ENCODE measurements at regions not wholly inside any gene's neighbourhood (a gene's known extent, or its start where the extent isn't known, plus 50 kb on each side); places are given as distances from the start of the nearest gene placed in this dataset.

- H3K9ac ChIP-seq (ENCODE audit: control insufficient read depth, insufficient read depth, low read length) = no peak overlapping the region
- no peaks in the 10 kb centered on the region for H3K27me3 ChIP-seq (replicated peaks in 1 of 2; ENCODE audit: control insufficient read depth in 2 of 2, insufficient read depth in 2 of 2, low read length in 1 of 2)
- DNase-seq (ENCODE audit: low read depth, low spot score) (no peak), ATAC-seq (no peak), FAIRE-seq (no peak)
- POLR2A ChIA-PET = no interaction called here
- H3K9me3 ChIP-seq (replicated peaks; ENCODE audit: control insufficient read depth, insufficient read depth, low read length) = no peaks in the 10 kb centered on the region
- H3K27ac ChIP-seq (ENCODE audit: control insufficient read depth, insufficient read depth) = no peak overlapping the region
- TF ChIP-seq RBBP5 (conservative IDR thresholded peaks at IDR 0.05) (no peak), E2F4 (IDR thresholded peaks at IDR 0.05; ENCODE audit: low read depth, low read length) (no peak), CBFB (IDR thresholded peaks at IDR 0.05; ENCODE audit: low read depth) (no peak), SMAD5 (IDR thresholded peaks at IDR 0.05; ENCODE audit: low read depth) (no peak), RAD21 (IDR thresholded peaks at IDR 0.05; ENCODE audit: insufficient read depth, low read depth, low read length) (no peak), RELB (IDR thresholded peaks at IDR 0.05; ENCODE audit: low read depth) (no peak), SREBF2 (IDR thresholded peaks at IDR 0.05; ENCODE audit: low read length) (no peak), ZBED1 (IDR thresholded peaks at IDR 0.05; ENCODE audit: borderline replicate concordance) (no peak)
- H4K20me1 ChIP-seq (ENCODE audit: control insufficient read depth, insufficient read depth) = no peaks in the 10 kb centered on the region
- in situ Hi-C loops (cut with MboI) (no loop called here), intact Hi-C loops (cut with micrococcal nuclease; ENCODE audit: unreplicated experiment) (no loop called here)
- RAD21 ChIA-PET (ENCODE audit: unreplicated experiment) = interaction anchor here (0.6 to 1.2 kb wide), 2 partner anchors 16 to 42 kb away, joined by 3 to 5 read pairs; no protein-coding TSS in a partner anchor
- no peaks in the 10 kb centered on the region for H3K36me3 ChIP-seq (ENCODE audit: control insufficient read depth in 2 of 2, insufficient read depth in 2 of 2, low read length in 1 of 2)
- SMC1A ChIA-PET (ENCODE audit: uncharacterized antibody, unreplicated experiment) = interaction anchor here (0.7 to 1.3 kb wide), 6 partner anchors 16 to 65 kb away, joined by 3 to 5 read pairs (median 3); no protein-coding TSS in a partner anchor
- H3K79me2 ChIP-seq (ENCODE audit: control insufficient read depth, insufficient read depth, low read length) = no peaks in the 10 kb centered on the region
- no peak overlapping the region for H2AFZ ChIP-seq (ENCODE audit: control insufficient read depth, low read depth, low read length)
- H3K4me3 ChIP-seq = no peak overlapping the region
- BruUV-seq (replicated peaks) = no TSS peak
- peaks cover 12% of the 10 kb centered on the region for H3K4me1 ChIP-seq (ENCODE audit: control insufficient read depth, insufficient read depth, low read length)
- CTCF ChIA-PET = interaction anchor here (0.8 to 1.5 kb wide), 4 partner anchors 20 to 113 kb away, joined by 3 to 4 read pairs (median 4); no protein-coding TSS in a partner anchor
- no peak overlapping the region for H3K4me2 ChIP-seq (ENCODE audit: control insufficient read depth, insufficient read depth)
- WGBS (ENCODE audit: insufficient coverage, insufficient replicate concordance, low lambda C conversion rate, missing lambda C conversion rate) = 49% methylated on average over 10 of the region's 10 CpGs
These were observed 65.7 kb upstream of the ADA2 start for GRCh38 chr22:17284888-17285287.

Measured in GM12878 (cell line).